GM12878 (cell line): ENCODE measurements at regions not wholly inside any gene's neighbourhood (a gene's known extent, or its start where the extent isn't known, plus 50 kb on each side); places are given as distances from the start of the nearest gene placed in this dataset.
A peak's percentile ranks its signal among the peaks of the same experiment; 100 is the strongest.

ENCODE experiments used
- ASH2L ChIP-seq: fragments of 300-600, 200-600 bp; sonication (generic); IDR thresholded peaks from 2 replicates; pipeline ENCODE4 v1.6.1; 2017; ENCODE audit warnings: low read depth, mild to moderate bottlenecking, borderline replicate concordance
- BCLAF1 ChIP-seq: fragments of 450-650 bp; IDR thresholded peaks from 2 replicates; pipeline ENCODE4 v1.6.1; 2017; ENCODE audit warnings: antibody characterized with exemption, mild to moderate bottlenecking, moderate library complexity
- CHD4 ChIP-seq: fragments of 200-600 bp; sonication (generic); IDR thresholded peaks from 2 replicates; pipeline ENCODE4 v1.6.1; 2016; ENCODE audit warnings: mild to moderate bottlenecking
- CREM ChIP-seq: IDR thresholded peaks from 2 replicates; pipeline ENCODE4 v1.6.1; 2014; ENCODE audit warnings: antibody characterized with exemption, low read depth
- EP300 ChIP-seq, 2 experiments: fragments of 150-350 bp in 1 of 2; IDR thresholded peaks; 2 replicates each; pipeline ENCODE4 v1.6.1; 2011 to 2012; ENCODE audit warnings: low read depth in 2 of 2, low read length in 2 of 2, borderline replicate concordance in 1 of 2, improper control_type of control experiment in 1 of 2, inconsistent platforms in 1 of 2; ENCODE audit not compliant: control insufficient read depth in 1 of 2
- NFYA ChIP-seq: IDR thresholded peaks from 2 replicates; pipeline ENCODE4 v1.6.1; 2011; ENCODE audit warnings: low read depth, mild to moderate bottlenecking, low read length, improper control_type of control experiment, borderline replicate concordance
- PKNOX1 ChIP-seq: fragments of 450-650 bp; IDR thresholded peaks from 2 replicates; pipeline ENCODE4 v1.6.1; 2016; ENCODE audit warnings: mild to moderate bottlenecking
- REST ChIP-seq: IDR thresholded peaks from 2 replicates; pipeline ENCODE4 v1.6.1; 2012; ENCODE audit warnings: mild to moderate bottlenecking, low read depth, low read length
- SMAD5 ChIP-seq: IDR thresholded peaks from 2 replicates; pipeline ENCODE4 v1.6.1; 2016; ENCODE audit warnings: antibody characterized with exemption, low read depth
- TARDBP ChIP-seq: IDR thresholded peaks from 2 replicates; pipeline ENCODE4 v1.6.1; 2016; ENCODE audit warnings: borderline replicate concordance
- ZBTB4 ChIP-seq: fragments of 450-650 bp; formaldehyde crosslinking; IDR thresholded peaks from 2 replicates; pipeline ENCODE4 v1.4.0; 2022; ENCODE audit warnings: mild to moderate bottlenecking, moderate library complexity
- ZNF384 ChIP-seq: IDR thresholded peaks from 2 replicates; pipeline ENCODE4 v1.6.1; 2012; ENCODE audit warnings: low read depth, mild to moderate bottlenecking, low read length, improper control_type of control experiment, borderline replicate concordance
- ZZZ3 ChIP-seq: IDR thresholded peaks from 2 replicates; pipeline ENCODE4 v1.6.1; 2011; ENCODE audit warnings: low read depth; ENCODE audit not compliant: control insufficient read depth, insufficient read length

GRCh38 chr2:145411493-145411892 is 891.6 kb upstream of the ZEB2 start (continued):
- TF ChIP-seq ZBTB4 (CRISPR knock-in tag), result no peak
- TF ChIP-seq EP300 (IDR thresholded peaks at IDR 0.05; ENCODE audit: borderline replicate concordance in 1 of 2, control insufficient read depth in 1 of 2, low read depth in 2 of 2, low read length in 2 of 2), result peak; percentile 90 to 97
- TF ChIP-seq SMAD5, result no peak
- TF ChIP-seq NFYA, result no peak
- TF ChIP-seq TARDBP, result no peak
- peak; percentile 90 for TF ChIP-seq PKNOX1
- TF ChIP-seq ASH2L, result no peak
- no peak for TF ChIP-seq BCLAF1
- TF ChIP-seq ZNF384, result no peak
- TF ChIP-seq REST, result no peak; the same call in 1 of the 2 replicates
- TF ChIP-seq CHD4, result no peak
- TF ChIP-seq ZZZ3, result no peak
- TF ChIP-seq CREM, result no peak; the same call in 1 of the 2 replicates
